ENCODE measurements at regions not wholly inside any gene's neighbourhood (a gene's known extent, or its start where the extent isn't known, plus 50 kb on each side); places are given as distances from the start of the nearest gene placed in this dataset.

DNA sequence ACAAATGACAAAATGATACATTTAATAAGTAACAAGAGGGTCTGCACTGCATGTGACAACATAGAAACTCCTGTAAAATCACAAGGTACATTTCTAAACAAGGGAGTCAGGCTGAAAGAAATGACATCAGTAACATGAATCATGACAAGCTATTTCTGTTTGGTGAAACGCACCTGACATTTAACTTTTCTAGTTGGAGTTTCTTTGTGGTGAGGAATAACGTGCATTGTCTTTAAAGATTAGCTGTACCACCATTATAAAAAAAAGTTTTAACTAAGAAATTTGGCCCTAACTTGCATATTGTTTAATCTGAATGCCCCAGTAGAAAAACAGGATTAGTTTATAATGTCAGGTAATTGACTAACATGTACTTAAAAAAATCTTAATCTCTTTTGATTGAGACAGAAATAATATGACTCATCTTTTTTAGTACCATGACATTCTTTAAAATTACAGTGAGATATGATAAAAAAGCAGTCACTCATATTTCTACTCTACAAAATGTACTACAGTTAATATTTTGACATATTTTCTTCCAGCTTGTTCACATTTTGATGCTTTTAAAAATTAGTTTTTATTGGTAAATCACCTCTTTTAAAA, 418.2 kb downstream of the KLF12 start:
- TF ChIP-seq, protein P1, sequence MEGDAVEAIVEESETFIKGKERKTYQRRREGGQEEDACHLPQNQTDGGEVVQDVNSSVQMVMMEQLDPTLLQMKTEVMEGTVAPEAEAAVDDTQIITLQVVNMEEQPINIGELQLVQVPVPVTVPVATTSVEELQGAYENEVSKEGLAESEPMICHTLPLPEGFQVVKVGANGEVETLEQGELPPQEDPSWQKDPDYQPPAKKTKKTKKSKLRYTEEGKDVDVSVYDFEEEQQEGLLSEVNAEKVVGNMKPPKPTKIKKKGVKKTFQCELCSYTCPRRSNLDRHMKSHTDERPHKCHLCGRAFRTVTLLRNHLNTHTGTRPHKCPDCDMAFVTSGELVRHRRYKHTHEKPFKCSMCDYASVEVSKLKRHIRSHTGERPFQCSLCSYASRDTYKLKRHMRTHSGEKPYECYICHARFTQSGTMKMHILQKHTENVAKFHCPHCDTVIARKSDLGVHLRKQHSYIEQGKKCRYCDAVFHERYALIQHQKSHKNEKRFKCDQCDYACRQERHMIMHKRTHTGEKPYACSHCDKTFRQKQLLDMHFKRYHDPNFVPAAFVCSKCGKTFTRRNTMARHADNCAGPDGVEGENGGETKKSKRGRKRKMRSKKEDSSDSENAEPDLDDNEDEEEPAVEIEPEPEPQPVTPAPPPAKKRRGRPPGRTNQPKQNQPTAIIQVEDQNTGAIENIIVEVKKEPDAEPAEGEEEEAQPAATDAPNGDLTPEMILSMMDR (IDR thresholded peaks at IDR 0.05; ENCODE audit: low read depth, low read length, missing control alignments): no peak
- no peak for DNase-seq (ENCODE audit: extremely low read depth, low read depth)
- H3K4me3 ChIP-seq (replicated peaks; ENCODE audit: low read depth, low read length): no peak overlapping the region

DNA sequence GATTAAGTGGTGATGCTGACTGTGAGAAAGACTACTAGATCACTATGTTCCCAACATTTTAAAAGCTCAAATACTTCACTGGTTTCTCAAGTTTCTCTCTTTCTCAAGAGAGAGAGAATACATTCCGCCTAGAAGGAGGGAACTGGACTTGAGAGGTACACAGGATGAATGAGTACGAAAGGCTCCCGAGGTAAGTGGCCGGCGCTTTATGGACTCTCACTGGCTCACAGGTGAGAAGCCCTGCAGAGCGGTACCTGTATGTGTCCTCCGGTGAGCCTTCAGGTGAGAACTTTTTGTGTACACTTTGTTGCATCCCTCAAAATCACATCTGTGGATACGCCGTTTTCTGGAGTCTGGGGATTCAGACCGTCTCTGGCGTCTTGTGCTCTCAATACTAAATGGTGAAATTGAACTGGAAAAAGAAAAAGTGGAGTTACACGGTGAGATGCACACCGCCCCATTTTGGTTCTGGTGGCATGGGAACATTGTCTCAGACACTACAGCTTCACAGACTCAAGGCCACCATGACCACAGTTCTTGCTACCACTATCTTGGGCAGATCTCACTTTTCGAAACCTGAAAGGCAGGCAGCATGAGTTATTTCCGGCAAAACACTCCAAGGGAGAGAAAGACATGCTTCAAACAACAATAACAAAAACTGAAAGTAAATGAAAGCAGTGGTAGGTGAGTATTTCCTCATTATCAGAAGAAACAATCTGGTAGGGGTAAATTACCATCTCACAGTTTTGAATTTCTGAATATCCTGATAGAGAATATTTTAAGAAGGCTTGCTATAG, 418.9 kb downstream of the KLF12 start:
- TF ChIP-seq, protein P1 (IDR thresholded peaks at IDR 0.05; ENCODE audit: low read depth, low read length, missing control alignments): no peak
- no peak for DNase-seq (ENCODE audit: extremely low read depth, low read depth)
- H3K4me3 ChIP-seq (replicated peaks; ENCODE audit: low read depth, low read length): no peak overlapping the region

DNA sequence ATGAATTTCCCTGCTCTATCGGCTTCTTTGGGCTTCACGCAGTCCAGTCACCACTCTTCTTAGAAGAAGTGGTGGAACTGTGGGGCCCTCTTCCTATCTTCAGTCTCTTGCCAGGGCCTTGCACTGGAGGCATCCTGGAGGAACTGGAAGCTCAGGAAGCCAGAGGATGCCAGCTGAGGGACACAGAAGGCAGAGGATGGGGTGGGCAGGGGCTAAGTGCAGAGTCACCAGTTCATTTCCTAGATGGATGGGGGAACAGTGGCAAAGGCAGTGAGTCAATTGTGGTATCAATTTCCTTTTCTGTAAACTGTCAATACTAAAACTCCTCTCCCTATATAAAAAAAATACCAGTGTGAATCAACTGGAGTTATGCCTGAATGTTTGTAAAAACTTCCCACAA, 419.7 kb downstream of the KLF12 start:
- DNase-seq (ENCODE audit: extremely low read depth, low read depth): no peak
- H3K4me3 ChIP-seq (replicated peaks; ENCODE audit: low read depth, low read length): no peak overlapping the region
- TF ChIP-seq, protein P1 (IDR thresholded peaks at IDR 0.05; ENCODE audit: low read depth, low read length, missing control alignments): no peak

DNA sequence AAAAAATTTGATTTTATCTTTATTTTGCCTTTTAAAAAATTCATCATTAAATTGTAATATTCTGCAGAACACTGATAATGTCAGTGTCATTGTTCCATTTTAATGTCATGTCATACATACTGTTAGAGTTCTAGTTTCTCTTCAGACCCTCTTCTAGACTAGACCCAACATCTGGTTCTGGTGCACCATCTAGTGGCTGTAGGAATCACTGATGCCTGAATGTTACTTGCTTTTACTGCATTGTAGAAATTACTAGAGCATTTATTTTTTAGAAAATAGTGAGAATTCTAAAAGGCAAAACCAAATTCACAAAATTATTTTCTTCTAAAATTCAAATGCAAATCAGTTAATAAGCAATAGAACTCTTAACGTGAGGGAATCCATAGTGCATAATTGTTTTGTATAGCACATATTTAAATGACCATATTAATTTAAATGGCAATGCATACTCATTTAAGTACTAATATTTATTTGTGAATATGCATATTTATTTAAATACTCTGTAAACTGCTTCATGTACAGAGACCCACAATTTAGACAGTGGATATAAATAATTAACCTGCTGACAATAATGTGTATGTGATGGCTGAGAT, 425.7 kb downstream of the KLF12 start:
- no peak overlapping the region for H3K4me3 ChIP-seq (replicated peaks; ENCODE audit: low read depth, low read length)
- DNase-seq (ENCODE audit: extremely low read depth, low read depth): peak; percentile 25
- TF ChIP-seq, protein P1 (IDR thresholded peaks at IDR 0.05; ENCODE audit: low read depth, low read length, missing control alignments): peak; percentile 74

DNA sequence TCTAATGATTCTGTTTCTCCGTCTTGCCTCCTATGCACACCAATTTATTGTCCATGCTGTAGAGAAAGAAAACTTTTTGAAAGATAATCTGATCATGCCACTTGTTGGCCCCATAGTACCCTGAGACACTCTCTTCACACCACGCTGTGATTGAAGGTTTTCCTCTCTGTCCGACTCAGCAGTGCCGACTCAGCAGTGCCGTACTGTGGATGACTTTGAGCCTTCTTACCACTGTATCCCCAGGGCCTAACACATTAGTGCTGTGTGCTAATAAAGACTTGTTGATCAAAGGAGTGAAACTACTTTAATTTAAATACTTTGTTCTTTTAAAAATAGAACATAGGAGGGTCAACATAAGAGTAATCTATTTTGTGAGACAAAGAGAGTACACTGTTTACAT, 429.6 kb downstream of the KLF12 start:
- no peak overlapping the region for H3K4me3 ChIP-seq (replicated peaks; ENCODE audit: low read depth, low read length)
- TF ChIP-seq, protein P1 (IDR thresholded peaks at IDR 0.05; ENCODE audit: low read depth, low read length, missing control alignments): no peak
- DNase-seq (ENCODE audit: extremely low read depth, low read depth): no peak

DNA sequence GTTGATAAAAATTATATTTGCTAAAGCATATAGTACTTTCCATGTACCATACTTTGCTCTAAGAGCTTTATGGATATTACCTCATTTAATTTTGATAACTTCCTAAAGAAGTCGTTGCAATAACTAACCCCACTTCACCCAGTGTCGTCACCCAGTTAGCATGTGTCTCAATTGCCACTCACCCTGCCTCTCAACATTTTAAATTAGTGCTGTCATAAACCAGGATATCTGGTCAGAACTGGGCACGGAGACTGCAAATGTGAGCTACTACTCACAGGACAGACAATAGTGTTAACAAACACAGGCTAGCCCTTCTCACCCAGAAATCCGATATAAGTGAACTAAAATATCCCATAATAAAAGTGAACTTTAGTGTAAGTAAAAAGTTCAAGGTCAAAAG, 430.6 kb downstream of the KLF12 start:
- TF ChIP-seq, protein P1 (IDR thresholded peaks at IDR 0.05; ENCODE audit: low read depth, low read length, missing control alignments): no peak
- DNase-seq (ENCODE audit: extremely low read depth, low read depth): no peak
- H3K4me3 ChIP-seq (replicated peaks; ENCODE audit: low read depth, low read length): no peak overlapping the region

Data from HFF-Myc (cell line).